ENCODE measurements at regions not wholly inside any gene's neighbourhood (a gene's known extent, or its start where the extent isn't known, plus 50 kb on each side); places are given as distances from the start of the nearest gene placed in this dataset.

GRCh38 chr5:176174345-176175025 is 63.7 kb upstream of the SIMC1 start:
- Mint-ChIP-seq H3K27me3 (ENCODE audit: low read depth) (peaks cover 39% of the 10 kb centered on the region), H3K4me3 (no peak overlapping the region), H3K36me3 (ENCODE audit: low read depth) (no peaks in the 10 kb centered on the region), H3K4me1 (no peaks in the 10 kb centered on the region), H3K27ac (no peak overlapping the region), H3K9me3 (no peaks in the 10 kb centered on the region)
- TF ChIP-seq CTCF (IDR thresholded peaks at IDR 0.05; ENCODE audit: unreplicated experiment in 3 of 3), result no peak

DNA sequence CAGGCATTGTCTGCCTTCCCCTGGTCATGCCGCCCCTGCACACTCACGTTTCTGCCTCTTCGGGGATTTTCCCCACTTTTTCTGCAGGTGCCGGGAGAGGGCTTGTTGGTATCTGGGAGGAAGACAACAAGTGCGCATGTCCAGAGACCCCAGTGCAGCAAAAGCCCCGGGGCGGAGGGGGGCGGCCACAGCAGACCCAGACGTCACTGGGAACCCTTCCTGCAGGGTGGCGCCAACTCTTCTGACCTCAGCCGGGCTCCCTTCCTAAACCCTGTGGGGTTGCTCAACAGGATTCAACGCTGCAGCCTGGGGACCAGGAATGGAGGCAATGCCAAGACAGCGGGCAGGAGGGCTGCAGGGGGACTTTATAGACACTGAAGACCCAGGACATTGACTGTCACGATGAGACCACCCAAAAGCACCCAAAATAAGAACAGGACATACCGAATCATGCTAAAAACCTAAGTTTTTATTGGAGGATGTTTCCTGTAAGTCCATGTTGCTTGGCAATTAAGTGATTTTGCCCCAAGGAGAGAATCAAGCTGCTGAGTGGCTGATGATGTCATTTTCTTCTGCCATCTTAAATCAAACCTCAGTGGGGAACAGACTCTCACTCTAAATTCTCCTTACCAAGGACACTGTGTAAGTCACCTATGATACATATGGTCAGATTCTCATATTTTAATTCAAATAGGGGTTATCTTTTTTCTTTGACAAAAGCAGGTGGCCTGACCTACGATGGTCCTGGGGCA is 62.9 kb upstream of the SIMC1 start:
- H3K27ac Mint-ChIP-seq, result no peak overlapping the region
- no peaks in the 10 kb centered on the region for H3K36me3 Mint-ChIP-seq (ENCODE audit: low read depth)
- no peak for TF ChIP-seq CTCF (IDR thresholded peaks at IDR 0.05; ENCODE audit: unreplicated experiment in 3 of 3)
- H3K9me3 Mint-ChIP-seq, result no peaks in the 10 kb centered on the region
- H3K4me3 Mint-ChIP-seq, result no peak overlapping the region
- peaks cover 4% of the 10 kb centered on the region for H3K4me1 Mint-ChIP-seq
- H3K27me3 Mint-ChIP-seq (ENCODE audit: low read depth), result peaks cover 41% of the 10 kb centered on the region

- Mint-ChIP-seq H3K4me1 (peaks cover 11% of the 10 kb centered on the region), H3K9me3 (no peaks in the 10 kb centered on the region), H3K27ac (no peak overlapping the region), H3K27me3 (ENCODE audit: low read depth) (peaks cover 40% of the 10 kb centered on the region), H3K4me3 (no peak overlapping the region), H3K36me3 (ENCODE audit: low read depth) (no peaks in the 10 kb centered on the region)
- TF ChIP-seq CTCF (IDR thresholded peaks at IDR 0.05; ENCODE audit: unreplicated experiment in 3 of 3), result no peak
Measured at GRCh38 chr5:176176231-176176630, 62.0 kb upstream of the SIMC1 start.

DNA sequence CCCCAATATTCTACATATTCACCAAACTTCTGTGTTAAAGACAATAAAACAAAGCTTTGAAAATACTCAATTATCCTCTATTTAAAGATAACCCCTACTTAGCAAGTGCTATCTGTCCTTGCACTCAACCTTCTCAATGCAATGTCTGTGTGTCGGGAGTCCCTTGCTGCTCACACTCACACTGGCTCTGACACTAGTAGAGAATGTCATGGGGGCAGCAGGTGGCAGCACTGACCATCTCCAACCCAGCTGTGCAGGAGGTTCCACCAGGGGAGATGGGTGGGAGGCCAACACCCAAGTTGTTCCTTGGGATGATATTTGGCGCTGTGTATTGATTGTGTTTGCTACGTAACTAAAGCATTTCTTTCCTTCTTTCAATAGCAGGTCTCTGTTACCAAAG is 59.4 kb upstream of the SIMC1 start:
- no peak overlapping the region for H3K27ac Mint-ChIP-seq
- no peaks in the 10 kb centered on the region for H3K36me3 Mint-ChIP-seq (ENCODE audit: low read depth)
- H3K4me3 Mint-ChIP-seq, result no peak overlapping the region
- H3K9me3 Mint-ChIP-seq, result no peaks in the 10 kb centered on the region
- TF ChIP-seq CTCF (IDR thresholded peaks at IDR 0.05; ENCODE audit: unreplicated experiment in 3 of 3), result no peak
- H3K27me3 Mint-ChIP-seq (ENCODE audit: low read depth), result peaks cover 41% of the 10 kb centered on the region
- peaks cover 15% of the 10 kb centered on the region for H3K4me1 Mint-ChIP-seq

- H3K36me3 Mint-ChIP-seq (ENCODE audit: low read depth), result no peaks in the 10 kb centered on the region
- H3K4me1 Mint-ChIP-seq, result peaks cover 18% of the 10 kb centered on the region
- H3K4me3 Mint-ChIP-seq, result no peak overlapping the region
- peaks cover 41% of the 10 kb centered on the region for H3K27me3 Mint-ChIP-seq (ENCODE audit: low read depth)
- H3K9me3 Mint-ChIP-seq, result no peaks in the 10 kb centered on the region
- TF ChIP-seq CTCF (IDR thresholded peaks at IDR 0.05; ENCODE audit: unreplicated experiment in 3 of 3), result no peak
- H3K27ac Mint-ChIP-seq, result no peak overlapping the region
Measured at GRCh38 chr5:176180339-176180738, 57.9 kb upstream of the SIMC1 start.

DNA sequence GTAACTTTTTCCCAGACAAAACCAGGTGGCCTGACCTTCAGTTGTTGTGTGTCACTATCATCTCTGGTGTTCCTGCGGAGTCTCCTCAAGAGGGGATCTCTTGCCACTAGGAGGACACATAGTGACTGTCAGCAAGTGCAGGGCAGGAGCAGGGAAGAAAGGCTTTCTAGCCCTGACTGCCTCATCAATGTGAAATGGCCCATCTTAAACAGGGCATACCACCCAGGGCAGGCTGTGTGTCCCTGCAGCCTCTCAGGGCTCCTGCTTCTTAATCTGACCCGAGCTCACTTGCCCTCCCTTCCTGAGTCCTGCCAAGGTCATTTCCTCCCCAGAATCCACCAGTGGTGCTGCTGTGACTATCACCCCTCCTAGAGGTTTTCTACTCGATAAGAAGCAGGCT is 57.4 kb upstream of the SIMC1 start:
- Mint-ChIP-seq H3K9me3 (no peaks in the 10 kb centered on the region), H3K4me3 (no peak overlapping the region), H3K4me1 (peaks cover 18% of the 10 kb centered on the region), H3K27ac (peak overlapping the region; percentile 73 to 82 (median 77)), H3K27me3 (ENCODE audit: low read depth) (peaks cover 41% of the 10 kb centered on the region), H3K36me3 (ENCODE audit: low read depth) (no peaks in the 10 kb centered on the region)
- no peak for TF ChIP-seq CTCF (IDR thresholded peaks at IDR 0.05; ENCODE audit: unreplicated experiment in 3 of 3)

All from nephron (organoid).